Osteoblast (primary cell): ENCODE measurements at regions not wholly inside any gene's neighbourhood (a gene's known extent, or its start where the extent isn't known, plus 50 kb on each side); places are given as distances from the start of the nearest gene placed in this dataset.

ENCODE experiments used
- DNase-seq: peaks from one replicate; pipeline ENCODE4 v3.0.0; 2011; ENCODE audit warnings: low spot score, mixed read lengths; ENCODE audit not compliant: insufficient read length; ENCODE audit errors: missing footprints
- H2AFZ ChIP-seq: 2 replicates; pipeline ENCODE4 v1.6.0; 2011; ENCODE audit warnings: mild to moderate bottlenecking, low read length
- H3K27ac ChIP-seq: 2 replicates; pipeline ENCODE4 v1.5.1; 2011; ENCODE audit warnings: mild to moderate bottlenecking, low read depth, low read length, moderate library complexity
- H3K27me3 ChIP-seq: 2 replicates; pipeline ENCODE4 v1.6.0; 2012; ENCODE audit warnings: mild to moderate bottlenecking, control low read depth, inconsistent platforms, low read length, moderate library complexity; ENCODE audit not compliant: insufficient read depth
- H3K36me3 ChIP-seq: 2 replicates; pipeline ENCODE4 v1.5.1; 2011; ENCODE audit warnings: mild to moderate bottlenecking, low read length, control low read depth, moderate library complexity; ENCODE audit not compliant: insufficient read depth
- H3K4me1 ChIP-seq: 2 replicates; pipeline ENCODE4 v1.5.1; 2011; ENCODE audit warnings: mild to moderate bottlenecking, low read length, control low read depth, moderate library complexity; ENCODE audit not compliant: insufficient read depth
- H3K4me2 ChIP-seq: 2 replicates; pipeline ENCODE4 v1.6.0; 2011; ENCODE audit warnings: mild to moderate bottlenecking, low read length; ENCODE audit not compliant: insufficient read depth
- H3K4me3 ChIP-seq: fragments of 200-600 bp; sonication (generic); 3 replicates; pipeline ENCODE4 v1.5.1; 2012; ENCODE audit warnings: mild to moderate bottlenecking, low read length, inconsistent platforms; ENCODE audit not compliant: insufficient read depth
- H3K79me2 ChIP-seq: 2 replicates; pipeline ENCODE4 v1.6.0; 2012; ENCODE audit warnings: mild to moderate bottlenecking, low read length, control low read depth, inconsistent platforms; ENCODE audit not compliant: insufficient read depth
- H3K9me3 ChIP-seq: 2 replicates; pipeline ENCODE4 v1.5.1; 2011; ENCODE audit warnings: low read depth, low read length, control low read depth
- H4K20me1 ChIP-seq: 2 replicates; pipeline ENCODE4 v1.6.0; 2012; ENCODE audit warnings: mild to moderate bottlenecking, low read length, control low read depth; ENCODE audit not compliant: insufficient read depth
- CTCF ChIP-seq: IDR thresholded peaks from 2 replicates; pipeline ENCODE4 v1.5.1; 2011; ENCODE audit warnings: mild to moderate bottlenecking, low read depth, low read length, moderate library complexity; ENCODE audit errors: extremely low read depth

- Histone ChIP-seq H3K4me1 (no peaks in the 10 kb centered on the region), H3K27me3 (peaks cover 10% of the 10 kb centered on the region), H3K79me2 (no peaks in the 10 kb centered on the region), H3K36me3 (no peaks in the 10 kb centered on the region), H3K4me2 (no peak overlapping the region), H3K27ac (no peak overlapping the region), H3K9me3 (no peaks in the 10 kb centered on the region), H4K20me1 (no peaks in the 10 kb centered on the region), H2AFZ (no peak overlapping the region), H3K4me3 (no peak overlapping the region)
- no peak for TF ChIP-seq CTCF
- DNase-seq: no peak
Measured at GRCh38 chr3:72205297-72205826, 420.4 kb upstream of the PROK2 start.

- Histone ChIP-seq H3K9me3 (no peaks in the 10 kb centered on the region), H3K27ac (no peak overlapping the region), H2AFZ (no peak overlapping the region), H3K4me2 (no peak overlapping the region), H4K20me1 (no peaks in the 10 kb centered on the region), H3K4me1 (no peaks in the 10 kb centered on the region), H3K4me3 (no peak overlapping the region), H3K79me2 (no peaks in the 10 kb centered on the region), H3K27me3 (peaks cover 8% of the 10 kb centered on the region), H3K36me3 (no peaks in the 10 kb centered on the region)
- TF ChIP-seq CTCF: no peak
- DNase-seq: no peak
Measured at GRCh38 chr3:72204452-72204851, 419.5 kb upstream of the PROK2 start.

GRCh38 chr3:72203613-72204349, 418.8 kb upstream of the PROK2 start:
- Histone ChIP-seq H3K79me2 (no peaks in the 10 kb centered on the region), H4K20me1 (no peaks in the 10 kb centered on the region), H3K27me3 (peaks cover 8% of the 10 kb centered on the region), H2AFZ (no peak overlapping the region), H3K4me2 (no peak overlapping the region), H3K27ac (no peak overlapping the region), H3K4me3 (no peak overlapping the region), H3K4me1 (no peaks in the 10 kb centered on the region), H3K9me3 (no peaks in the 10 kb centered on the region), H3K36me3 (no peaks in the 10 kb centered on the region)
- no peak for TF ChIP-seq CTCF
- no peak for DNase-seq

- Histone ChIP-seq H3K4me1 (no peaks in the 10 kb centered on the region), H4K20me1 (no peaks in the 10 kb centered on the region), H3K4me2 (no peak overlapping the region), H3K4me3 (no peak overlapping the region), H3K9me3 (no peaks in the 10 kb centered on the region), H2AFZ (no peak overlapping the region), H3K27me3 (peaks cover 8% of the 10 kb centered on the region), H3K79me2 (no peaks in the 10 kb centered on the region), H3K36me3 (no peaks in the 10 kb centered on the region), H3K27ac (no peak overlapping the region)
- no peak for DNase-seq
- TF ChIP-seq CTCF: no peak
Measured at GRCh38 chr3:72203105-72203504, 418.2 kb upstream of the PROK2 start.
